GM23248 (cell line): ENCODE measurements at regions not wholly inside any gene's neighbourhood (a gene's known extent, or its start where the extent isn't known, plus 50 kb on each side); places are given as distances from the start of the nearest gene placed in this dataset.

Experiments used
- EZH2 ChIP-seq: fragments of 200-600 bp; sonication (generic); IDR thresholded peaks from 2 replicates; pipeline ENCODE4 v1.6.1; 2018; ENCODE audit warnings: antibody characterized with exemption, mild to moderate bottlenecking; ENCODE audit not compliant: insufficient read depth, poor library complexity, severe bottlenecking
- EZH2phosphoT487 ChIP-seq: fragments of 200-600 bp; sonication (generic); IDR thresholded peaks from 2 replicates; pipeline ENCODE4 v1.6.1; 2018; ENCODE audit warnings: antibody characterized with exemption, moderate library complexity, mild to moderate bottlenecking, low read depth; ENCODE audit not compliant: insufficient read depth

GRCh38 chr19:31938675-31939074 lies 406.7 kb upstream of the ZNF507 start:
- TF ChIP-seq EZH2phosphoT487: no peak
- no peak for TF ChIP-seq EZH2
